BE2C (cell line): ENCODE measurements at regions not wholly inside any gene's neighbourhood (a gene's known extent, or its start where the extent isn't known, plus 50 kb on each side); places are given as distances from the start of the nearest gene placed in this dataset.

ENCODE experiments used
- DNase-seq: peaks from one replicate; pipeline ENCODE4 v3.0.0-alpha.2; 2020
- H3K27me3 ChIP-seq: fragments of 250-450 bp; sonication (Bioruptor Pico); 2 replicates; pipeline ENCODE4 v1.5.1; 2020; ENCODE audit warnings: mild to moderate bottlenecking
- H3K36me3 ChIP-seq: fragments of 250-450 bp; sonication (Bioruptor Pico); 2 replicates; pipeline ENCODE4 v1.5.1; 2020; ENCODE audit warnings: mild to moderate bottlenecking
- H3K4me1 ChIP-seq: fragments of 250-450 bp; sonication (Bioruptor Pico); 2 replicates; pipeline ENCODE4 v1.5.1; 2020
- H3K4me3 ChIP-seq: 2 replicates; pipeline ENCODE4 v1.5.1; 2011; ENCODE audit warnings: low read depth, low read length
- H3K9me3 ChIP-seq: fragments of 250-450 bp; sonication (Bioruptor Pico); 2 replicates; pipeline ENCODE4 v1.5.1; 2020
- CTCF ChIP-seq: IDR thresholded peaks from 2 replicates; pipeline ENCODE4 v1.5.1; 2012; ENCODE audit warnings: mild to moderate bottlenecking, low read depth, low read length

GRCh38 chr5:124121198-124121597, 609.2 kb downstream of the CSNK1G3 start:
- H3K36me3 ChIP-seq, result no peaks in the 10 kb centered on the region
- no peaks in the 10 kb centered on the region for H3K9me3 ChIP-seq
- DNase-seq, result no peak
- H3K4me3 ChIP-seq, result no peak overlapping the region
- H3K27me3 ChIP-seq, result no peaks in the 10 kb centered on the region
- no peak for TF ChIP-seq CTCF
- H3K4me1 ChIP-seq, result peaks cover 22% of the 10 kb centered on the region

GRCh38 chr5:124114911-124115310, 602.9 kb downstream of the CSNK1G3 start:
- no peak overlapping the region for H3K4me3 ChIP-seq
- H3K36me3 ChIP-seq, result no peaks in the 10 kb centered on the region
- no peaks in the 10 kb centered on the region for H3K27me3 ChIP-seq
- no peak for TF ChIP-seq CTCF
- H3K4me1 ChIP-seq, result no peaks in the 10 kb centered on the region; the same call in 1 of the 2 replicates
- no peak for DNase-seq
- H3K9me3 ChIP-seq, result no peaks in the 10 kb centered on the region

- no peak for DNase-seq
These were observed 599.9 kb downstream of the CSNK1G3 start for GRCh38 chr5:124111886-124112285.

GRCh38 chr5:124110942-124111341, 599.0 kb downstream of the CSNK1G3 start:
- DNase-seq, result no peak
- Histone ChIP-seq H3K36me3 (no peaks in the 10 kb centered on the region), H3K4me1 (peaks cover 7% of the 10 kb centered on the region), H3K4me3 (no peak overlapping the region), H3K27me3 (no peaks in the 10 kb centered on the region), H3K9me3 (no peaks in the 10 kb centered on the region)
- TF ChIP-seq CTCF, result no peak

More at GRCh38 chr5:124111886-124112285, 599.9 kb downstream of the CSNK1G3 start:
- Histone ChIP-seq H3K27me3 (no peaks in the 10 kb centered on the region), H3K4me1 (peaks cover 7% of the 10 kb centered on the region; the same call in 1 of the 2 replicates), H3K4me3 (no peak overlapping the region), H3K36me3 (no peaks in the 10 kb centered on the region), H3K9me3 (no peaks in the 10 kb centered on the region)
- TF ChIP-seq CTCF, result no peak

- H3K4me3 ChIP-seq, result no peak overlapping the region
- H3K9me3 ChIP-seq, result no peaks in the 10 kb centered on the region
- no peak for DNase-seq
- no peak for TF ChIP-seq CTCF
- no peaks in the 10 kb centered on the region for H3K27me3 ChIP-seq
- H3K36me3 ChIP-seq, result no peaks in the 10 kb centered on the region
- peaks cover 16% of the 10 kb centered on the region for H3K4me1 ChIP-seq
These were observed 593.3 kb downstream of the CSNK1G3 start for GRCh38 chr5:124105326-124105725.

- Histone ChIP-seq H3K27me3 (no peaks in the 10 kb centered on the region), H3K4me3 (no peak overlapping the region), H3K9me3 (no peaks in the 10 kb centered on the region), H3K36me3 (no peaks in the 10 kb centered on the region), H3K4me1 (peaks cover 16% of the 10 kb centered on the region)
- TF ChIP-seq CTCF, result no peak
- no peak for DNase-seq
These were observed 592.8 kb downstream of the CSNK1G3 start for GRCh38 chr5:124104821-124105220.
